Endothelial cell of umbilical vein (primary cell): ENCODE measurements at regions not wholly inside any gene's neighbourhood (a gene's known extent, or its start where the extent isn't known, plus 50 kb on each side); places are given as distances from the start of the nearest gene placed in this dataset.

Source experiments
- BruUV-seq: library from RNA; stranded (reverse); fragments of 400-500 nt; replicated peaks from 2 replicates; lab custom pipeline; 2021; lab: Mats Ljungman, UMichigan
- CTCF ChIA-PET: fragments of 300-600, 350-600 bp; sonication (Branson Sonifier 250); formaldehyde crosslinking; loops from one replicate; lab custom pipeline; 2021; ENCODE audit warnings: antibody characterized with exemption, inconsistent platforms; lab: Charles Lee
- POLR2A ChIA-PET: fragments of 300-600, 350-600 bp; sonication (Branson Sonifier 250); formaldehyde crosslinking; loops from one replicate; lab custom pipeline; 2021; ENCODE audit warnings: antibody characterized with exemption, inconsistent platforms; lab: Charles Lee
- DNase-seq: peaks from one replicate; pipeline ENCODE4 v3.0.0-alpha.2; 2011; ENCODE audit warnings: low read depth, low spot score
- FAIRE-seq: peaks from 2 replicates; lab custom pipeline; 2011; peaks lifted over from hg19 to GRCh38; lab: Jason Lieb, UNC
- H2AFZ ChIP-seq: 2 replicates; pipeline ENCODE4 v1.6.0; 2012; ENCODE audit warnings: low read depth, low read length, control low read depth, inconsistent platforms
- H3K27ac ChIP-seq: 2 replicates; pipeline ENCODE4 v1.5.1; 2011; ENCODE audit warnings: low read depth, mild to moderate bottlenecking, control low read depth, low read length, moderate library complexity; ENCODE audit not compliant: insufficient read depth
- H3K27me3 ChIP-seq, 2 experiments: 2 replicates each; pipeline versions ENCODE4 v1.6.0 to v1.6.1; 2011; ENCODE audit warnings: low read length in 2 of 2, mixed read lengths in 1 of 2; ENCODE audit not compliant: control insufficient read depth in 2 of 2, insufficient read depth in 2 of 2
- H3K36me3 ChIP-seq, 2 experiments: 2 replicates in 1 of 2; 3 replicates in 1 of 2; pipeline ENCODE4 v1.5.1; 2011; ENCODE audit warnings: low read length in 2 of 2, mild to moderate bottlenecking in 1 of 2, moderate library complexity in 1 of 2; ENCODE audit not compliant: control insufficient read depth in 2 of 2, insufficient read depth in 2 of 2; ENCODE audit errors: extremely low read depth in 1 of 2
- H3K4me1 ChIP-seq: 3 replicates; pipeline ENCODE4 v1.5.1; 2011; ENCODE audit warnings: mild to moderate bottlenecking, low read length; ENCODE audit not compliant: control insufficient read depth, insufficient read depth; ENCODE audit errors: extremely low read depth
- H3K4me2 ChIP-seq: 2 replicates; pipeline ENCODE4 v1.6.1; 2011; ENCODE audit warnings: low read length, control low read depth, mixed read lengths; ENCODE audit not compliant: insufficient read depth
- H3K4me3 ChIP-seq, 3 experiments: fragments of 200-600 bp in 1 of 3; sonication (generic), shearing (Covaris generic) in 1 of 3; replicated peaks in 1 of 3; 2 replicates each; pipeline ENCODE4 v1.5.1; 2011 to 2016; ENCODE audit warnings: control low read depth in 3 of 3, low read length in 3 of 3, mild to moderate bottlenecking in 2 of 3, inconsistent platforms in 1 of 3, low read depth in 1 of 3, moderate library complexity in 1 of 3; ENCODE audit not compliant: insufficient read depth in 1 of 3
- H3K79me2 ChIP-seq: 2 replicates; pipeline ENCODE4 v1.6.0; 2012; ENCODE audit warnings: low read length, inconsistent platforms; ENCODE audit not compliant: control insufficient read depth, insufficient read depth
- H3K9ac ChIP-seq: replicated peaks from 2 replicates; pipeline ENCODE3; 2011; ENCODE audit warnings: low read length, control low read depth; ENCODE audit not compliant: insufficient read depth; ENCODE audit errors: extremely low read depth
- H3K9me1 ChIP-seq: replicated peaks from 3 replicates; pipeline ENCODE4 v1.6.0; 2011; ENCODE audit warnings: mild to moderate bottlenecking, low read length; ENCODE audit not compliant: control insufficient read depth, insufficient read depth; ENCODE audit errors: extremely low read depth
- H3K9me3 ChIP-seq: replicated peaks from 2 replicates; pipeline ENCODE4 v1.5.1; 2012; ENCODE audit warnings: low read length, inconsistent platforms; ENCODE audit not compliant: control insufficient read depth, insufficient read depth
- H4K20me1 ChIP-seq: replicated peaks from 2 replicates; pipeline ENCODE3; 2011; ENCODE audit warnings: mild to moderate bottlenecking, low read length; ENCODE audit not compliant: control insufficient read depth, insufficient read depth; ENCODE audit errors: extremely low read depth
- CTCF ChIP-seq, 2 donors: IDR thresholded peaks; 1 replicate in 1 of 2; 2 replicates in 1 of 2; pipeline ENCODE4 v1.5.1; 2011; ENCODE audit warnings: low read length in 2 of 2, mild to moderate bottlenecking in 2 of 2, moderate library complexity in 2 of 2, control low read depth in 1 of 2, inconsistent platforms in 1 of 2, low read depth in 1 of 2; ENCODE audit not compliant: insufficient read depth in 1 of 2; ENCODE audit errors: extremely low read depth in 1 of 2
- EZH2 ChIP-seq: IDR thresholded peaks from 2 replicates; pipeline ENCODE4 v1.6.1; 2012; ENCODE audit warnings: borderline replicate concordance, low read depth, mild to moderate bottlenecking, moderate library complexity, low read length, inconsistent platforms; ENCODE audit not compliant: severe bottlenecking
- FOS ChIP-seq: IDR thresholded peaks from 2 replicates; pipeline ENCODE4 v1.6.1; 2011; ENCODE audit warnings: mild to moderate bottlenecking, low read length, moderate library complexity, borderline replicate concordance; ENCODE audit not compliant: insufficient read depth
- GATA2 ChIP-seq: IDR thresholded peaks from 2 replicates; pipeline ENCODE4 v1.7.0; 2011; ENCODE audit warnings: low read depth, mild to moderate bottlenecking, moderate library complexity, mixed read lengths, low read length; ENCODE audit not compliant: insufficient read length, insufficient read depth
- JUN ChIP-seq: IDR thresholded peaks from 2 replicates; pipeline ENCODE4 v1.6.1; 2011; ENCODE audit warnings: borderline replicate concordance, low read depth; ENCODE audit not compliant: insufficient read length, insufficient read depth
- MAX ChIP-seq: IDR thresholded peaks from 2 replicates; pipeline ENCODE4 v1.6.1; 2011; ENCODE audit not compliant: insufficient read depth, insufficient read length
- MYC ChIP-seq: IDR thresholded peaks from one replicate; pipeline ENCODE4 v1.6.1; 2011; ENCODE audit warnings: mild to moderate bottlenecking, low read depth, low read length
- POLR2A ChIP-seq: IDR thresholded peaks from 2 replicates; pipeline ENCODE4 v1.6.1; 2012; ENCODE audit warnings: low read depth, mild to moderate bottlenecking, control low read depth, low read length
- POLR2AphosphoS5 ChIP-seq: IDR thresholded peaks from 2 replicates; pipeline ENCODE4 v1.6.1; 2012; ENCODE audit warnings: low read depth, mild to moderate bottlenecking, control low read depth, low read length, moderate library complexity; ENCODE audit not compliant: insufficient read depth
- dilution Hi-C: fragments of 300-500 bp; cut with MboI; formaldehyde crosslinking; loops from one replicate; pipeline ENCODE4 v1.15.0; 2019; ENCODE audit warnings: low sequenced_read_pairs; ENCODE audit not compliant: extremely low pct_ligation_motif_present
- intact Hi-C: fragments of 100-400 bp; cut with micrococcal nuclease; formaldehyde crosslinking; loops from one replicate; pipeline ENCODE4 v1.10.0; 2022

GRCh38 chr2:107009275-107009674 is 123.3 kb upstream of the ST6GAL2 start:
- dilution Hi-C loops: no loop called here

More at GRCh38 chr2:107009275-107009674, 123.3 kb upstream of the ST6GAL2 start:
- Histone ChIP-seq H2AFZ (no peak overlapping the region), H3K79me2 (no peaks in the 10 kb centered on the region), H3K36me3 (no peaks in the 10 kb centered on the region), H3K9me1 (no peaks in the 10 kb centered on the region), H3K27ac (no peak overlapping the region), H3K4me2 (no peak overlapping the region), H3K27me3 (no peaks in the 10 kb centered on the region), H3K9ac (no peak overlapping the region), H3K4me1 (no peaks in the 10 kb centered on the region), H4K20me1 (no peaks in the 10 kb centered on the region), H3K4me3 (no peak overlapping the region), H3K9me3 (peaks cover 5% of the 10 kb centered on the region)
- DNase-seq (no peak), FAIRE-seq (no peak)
- POLR2A ChIA-PET: no interaction called here
- no TSS peak for BruUV-seq
- TF ChIP-seq POLR2AphosphoS5 (no peak), EZH2 (no peak), POLR2A (no peak), CTCF (IDR thresholded peaks at IDR 0.05; ENCODE audit: extremely low read depth in 1 of 2, insufficient read depth in 1 of 2, low read depth in 1 of 2, low read length in 2 of 2) (no peak), MYC (no peak), MAX (no peak), FOS (no peak), JUN (no peak), GATA2 (no peak)
- intact Hi-C loops: no loop called here
- CTCF ChIA-PET: no interaction called here
